Breast epithelium (tissue), 3 donors: ENCODE measurements at regions not wholly inside any gene's neighbourhood (a gene's known extent, or its start where the extent isn't known, plus 50 kb on each side); places are given as distances from the start of the nearest gene placed in this dataset.

Experiments
- CTCF ChIP-seq, 3 donors: fragments of 450-650 bp; IDR thresholded peaks; one replicate each; pipeline ENCODE4 v1.5.1; 2016 to 2017; ENCODE audit warnings: antibody characterized with exemption in 3 of 3, mild to moderate bottlenecking in 3 of 3, moderate library complexity in 3 of 3
- POLR2A ChIP-seq: fragments of 450-650 bp; IDR thresholded peaks from one replicate; pipeline ENCODE4 v1.6.1; 2016; ENCODE audit warnings: antibody characterized with exemption, mild to moderate bottlenecking, moderate library complexity

GRCh38 chr13:20291037-20291436 lies 58.9 kb upstream of the GJB6 start:
- TF ChIP-seq CTCF (IDR thresholded peaks at IDR 0.05) (no peak), POLR2A (no peak)
